ENCODE measurements at regions not wholly inside any gene's neighbourhood (a gene's known extent, or its start where the extent isn't known, plus 50 kb on each side); places are given as distances from the start of the nearest gene placed in this dataset.

DNA sequence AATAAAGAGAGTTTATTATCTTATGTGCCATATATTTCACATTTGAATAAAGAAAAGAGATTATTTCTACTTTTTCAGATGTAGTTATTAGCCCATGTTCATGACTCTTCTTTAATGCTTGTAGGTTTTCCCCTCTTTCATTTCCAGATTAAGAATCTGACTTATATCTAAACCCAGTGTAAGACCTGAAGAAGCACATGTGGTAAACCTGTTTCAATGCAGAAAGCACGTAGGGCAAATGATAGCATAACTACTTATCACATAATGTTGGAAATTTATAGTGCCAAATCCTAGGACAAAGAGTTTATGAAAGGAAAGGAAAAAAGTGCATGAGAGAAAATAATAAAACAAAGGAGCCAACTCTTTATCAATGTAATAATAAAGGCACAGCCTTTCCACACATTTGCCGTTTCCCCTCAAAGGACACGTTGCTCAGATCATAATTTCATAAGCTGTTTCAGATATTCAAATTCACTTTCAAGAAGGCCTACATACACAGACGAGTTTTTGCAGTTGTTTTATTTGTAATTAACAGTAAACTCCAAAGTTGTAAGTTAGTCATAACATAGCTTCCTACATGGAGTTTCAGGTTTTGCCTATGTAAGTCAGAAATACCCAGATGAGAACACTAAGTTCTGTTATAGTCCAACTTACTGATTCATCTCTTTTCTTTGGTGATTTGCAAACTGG is 88.8 kb upstream of the MDFIC start:
- Mint-ChIP-seq H3K36me3 (peaks cover 3% of the 10 kb centered on the region), H3K4me1 (ENCODE audit: low read depth) (peaks cover 37% of the 10 kb centered on the region), H3K27me3 (peaks cover 2% of the 10 kb centered on the region), H3K27ac (peak overlapping the region; percentile 90), H3K4me3 (peak overlapping the region; percentile 34), H3K9me3 (peaks cover 5% of the 10 kb centered on the region)
- ChIA-PET CTCF (interaction anchor here (0.6 to 1.7 kb wide), 3 partner anchors 9 to 34 kb away, joined by 3 to 8 read pairs (median 3); no protein-coding TSS in a partner anchor), POLR2A (interaction anchor here (0.5 to 2.0 kb wide), 12 partner anchors 12 to 177 kb away, joined by 3 to 19 read pairs (median 4); no protein-coding TSS in a partner anchor)
- intact Hi-C loops (cut with micrococcal nuclease), result loop anchor here (1.0 to 5.0 kb wide), 9 partner anchors 8 to 1384 kb away; no protein-coding TSS in a partner anchor
- no peak for DNase-seq

DNA sequence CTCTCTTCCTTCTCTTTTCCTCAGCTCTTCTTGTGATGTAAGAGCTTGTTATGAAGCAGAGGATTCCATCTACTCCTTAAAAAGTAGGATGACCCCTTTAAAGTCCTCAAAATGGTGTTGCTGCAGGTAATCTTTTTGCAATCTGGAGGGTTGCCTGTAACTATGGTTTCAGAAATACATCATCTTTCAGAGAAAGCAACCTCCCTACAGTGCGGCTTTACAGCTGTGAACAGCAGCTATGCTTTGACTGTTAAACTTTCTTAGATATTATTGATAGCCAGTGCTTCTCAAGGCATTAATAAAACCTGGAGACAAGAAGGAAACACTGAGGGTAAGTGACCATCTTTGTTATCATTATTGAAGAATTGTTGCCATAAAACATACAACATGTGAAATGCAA is 86.6 kb upstream of the MDFIC start:
- ChIA-PET CTCF (no interaction called here), POLR2A (no interaction called here)
- Mint-ChIP-seq H3K27ac (peak overlapping the region; percentile 40), H3K27me3 (peaks cover 4% of the 10 kb centered on the region), H3K4me3 (no peak overlapping the region), H3K4me1 (ENCODE audit: low read depth) (peaks cover 41% of the 10 kb centered on the region), H3K9me3 (no peaks in the 10 kb centered on the region), H3K36me3 (no peaks in the 10 kb centered on the region)
- no peak for DNase-seq
- intact Hi-C loops (cut with micrococcal nuclease), result no loop called here

DNA sequence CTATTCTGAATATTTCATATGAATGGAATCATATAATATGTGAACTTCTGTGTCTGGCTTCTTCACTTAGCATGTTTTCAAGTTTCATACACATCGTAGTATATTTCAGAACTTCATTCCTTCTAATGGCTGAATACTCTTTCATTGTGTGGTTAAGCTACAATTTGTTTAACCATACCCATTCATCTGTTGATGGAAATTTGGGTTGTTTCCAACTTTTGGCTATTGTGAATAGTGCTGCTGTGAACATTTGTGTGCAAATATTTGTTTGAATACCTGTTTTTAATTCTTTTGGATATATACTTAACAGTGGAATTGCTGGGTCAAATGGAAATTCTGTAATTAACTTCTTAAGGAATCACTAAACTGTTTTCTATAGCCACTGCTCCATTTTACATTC is 86.0 kb upstream of the MDFIC start:
- Mint-ChIP-seq H3K4me3 (no peak overlapping the region), H3K4me1 (ENCODE audit: low read depth) (peaks cover 41% of the 10 kb centered on the region), H3K27me3 (peaks cover 4% of the 10 kb centered on the region), H3K9me3 (no peaks in the 10 kb centered on the region), H3K27ac (no peak overlapping the region), H3K36me3 (no peaks in the 10 kb centered on the region)
- intact Hi-C loops (cut with micrococcal nuclease), result no loop called here
- POLR2A ChIA-PET, result no interaction called here
- DNase-seq, result no peak
- CTCF ChIA-PET, result no interaction called here

DNA sequence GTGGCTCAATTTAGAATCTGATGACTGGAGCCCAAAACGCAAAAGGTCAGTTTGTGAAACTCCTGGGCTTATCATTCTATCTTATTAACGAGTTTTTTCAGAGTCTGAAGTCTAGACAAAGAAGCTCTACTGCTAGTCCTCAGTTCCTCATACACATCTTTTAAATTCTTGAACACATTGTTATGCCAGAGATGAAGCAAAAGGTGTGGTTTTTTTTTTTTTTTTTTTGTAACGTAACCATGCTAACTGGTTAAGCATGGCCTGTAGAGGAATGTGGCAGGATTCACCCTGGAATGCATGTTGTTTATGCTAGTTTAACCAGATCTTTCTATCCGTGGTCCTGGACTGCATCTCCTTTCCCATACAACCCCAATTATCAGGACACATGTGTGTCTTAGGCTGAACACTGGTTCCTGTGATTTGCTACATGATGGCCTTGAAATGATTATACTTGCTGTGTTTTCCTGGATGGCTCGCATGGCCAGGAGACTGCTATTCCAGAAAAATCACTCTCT is 79.3 kb upstream of the MDFIC start:
- intact Hi-C loops (cut with micrococcal nuclease), result no loop called here
- H3K9me3 Mint-ChIP-seq, result no peaks in the 10 kb centered on the region
- POLR2A ChIA-PET, result no interaction called here
- H3K36me3 Mint-ChIP-seq, result no peaks in the 10 kb centered on the region
- H3K27me3 Mint-ChIP-seq, result peaks cover 9% of the 10 kb centered on the region
- H3K4me3 Mint-ChIP-seq, result no peak overlapping the region
- H3K27ac Mint-ChIP-seq, result no peak overlapping the region
- CTCF ChIA-PET, result interaction anchor here (1.2 kb wide), 1 partner anchor 9 kb away, joined by 3 read pairs; no protein-coding TSS in a partner anchor
- H3K4me1 Mint-ChIP-seq (ENCODE audit: low read depth), result peaks cover 3% of the 10 kb centered on the region
- DNase-seq, result no peak

DNA sequence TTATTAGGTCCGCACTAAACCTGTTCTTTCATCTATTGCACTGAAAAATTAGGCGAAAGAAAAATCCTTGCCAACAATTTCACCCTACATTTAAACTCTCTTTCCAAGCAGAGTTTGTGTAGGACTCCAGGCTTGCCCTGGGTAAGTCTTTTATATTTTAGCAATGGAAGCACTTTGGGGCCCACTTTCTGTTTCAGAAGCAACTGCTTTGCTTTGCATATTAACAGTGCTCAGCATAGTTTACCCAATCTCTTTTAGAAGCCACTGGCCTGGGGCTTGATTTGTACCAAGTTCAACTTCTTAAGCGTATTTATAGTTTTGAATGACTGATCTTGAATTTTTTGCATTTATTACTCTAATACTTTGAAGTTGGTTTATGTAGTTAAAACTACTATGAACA is 78.8 kb upstream of the MDFIC start:
- no peaks in the 10 kb centered on the region for H3K36me3 Mint-ChIP-seq
- CTCF ChIA-PET, result no interaction called here
- DNase-seq, result no peak
- intact Hi-C loops (cut with micrococcal nuclease), result no loop called here
- H3K9me3 Mint-ChIP-seq, result no peaks in the 10 kb centered on the region
- H3K4me3 Mint-ChIP-seq, result no peak overlapping the region
- peaks cover 9% of the 10 kb centered on the region for H3K27me3 Mint-ChIP-seq
- POLR2A ChIA-PET, result no interaction called here
- no peak overlapping the region for H3K27ac Mint-ChIP-seq
- peaks cover 3% of the 10 kb centered on the region for H3K4me1 Mint-ChIP-seq (ENCODE audit: low read depth)

DNA sequence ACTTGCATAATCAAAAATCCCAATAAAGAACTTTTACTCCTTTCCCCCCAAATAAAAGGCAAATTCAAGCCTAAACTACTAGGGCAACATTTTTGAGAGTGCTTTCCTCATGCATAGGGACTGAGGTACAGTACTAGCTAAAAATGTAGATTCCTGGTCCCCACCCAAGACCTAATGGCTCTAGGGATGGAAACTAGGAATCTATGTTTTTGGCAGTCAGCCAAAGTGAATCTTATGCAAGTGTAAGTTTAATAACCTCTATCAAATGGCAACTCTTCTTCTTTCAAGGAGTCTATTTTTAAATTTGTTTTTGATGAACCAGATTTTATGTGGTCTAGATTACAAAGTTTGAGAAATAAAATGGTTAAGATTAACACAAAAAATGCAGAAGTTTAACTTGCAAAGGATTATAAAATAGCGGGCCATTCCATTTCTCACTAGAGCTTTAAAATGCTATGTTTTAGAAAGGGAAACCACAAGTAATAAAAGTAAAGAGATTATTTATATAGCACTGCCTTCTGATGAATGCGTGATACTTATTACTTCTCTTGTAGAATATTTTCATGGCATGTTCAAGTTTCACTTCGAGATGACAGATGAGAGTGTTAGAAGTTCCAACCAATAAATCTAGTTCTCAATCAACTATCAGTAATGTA is 70.4 kb upstream of the MDFIC start:
- ChIA-PET CTCF (interaction anchor here (0.6 kb wide), 1 partner anchor 392 kb away, joined by 3 read pairs; no protein-coding TSS in a partner anchor), POLR2A (no interaction called here)
- no peaks in the 10 kb centered on the region for H3K36me3 Mint-ChIP-seq
- no peak overlapping the region for H3K27ac Mint-ChIP-seq
- intact Hi-C loops (cut with micrococcal nuclease), result no loop called here
- no peaks in the 10 kb centered on the region for H3K27me3 Mint-ChIP-seq
- H3K9me3 Mint-ChIP-seq, result no peaks in the 10 kb centered on the region
- no peak overlapping the region for H3K4me3 Mint-ChIP-seq
- DNase-seq, result no peak
- H3K4me1 Mint-ChIP-seq (ENCODE audit: low read depth), result peaks cover 5% of the 10 kb centered on the region

DNA sequence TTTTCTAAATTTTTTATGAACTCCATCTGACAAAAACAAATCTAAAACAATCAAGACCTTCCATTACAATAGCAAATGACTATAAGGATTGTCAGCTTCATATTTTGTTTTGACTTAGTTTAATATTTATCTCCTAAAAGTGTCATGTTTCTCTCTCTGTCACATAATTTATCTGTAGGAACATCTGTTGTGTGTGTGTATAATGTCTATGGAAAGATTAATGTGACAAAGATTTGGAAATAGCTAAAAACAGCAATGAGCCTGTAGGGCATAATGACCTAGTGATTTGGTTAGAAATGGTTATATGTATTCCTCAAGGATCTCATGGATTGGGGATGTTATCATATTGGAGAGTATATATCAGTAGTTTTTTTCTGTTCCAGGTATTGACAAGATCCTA is 69.6 kb upstream of the MDFIC start:
- H3K27me3 Mint-ChIP-seq, result no peaks in the 10 kb centered on the region
- no peak for DNase-seq
- intact Hi-C loops (cut with micrococcal nuclease), result no loop called here
- H3K9me3 Mint-ChIP-seq, result no peaks in the 10 kb centered on the region
- H3K4me1 Mint-ChIP-seq (ENCODE audit: low read depth), result peaks cover 5% of the 10 kb centered on the region
- POLR2A ChIA-PET, result no interaction called here
- CTCF ChIA-PET, result no interaction called here
- H3K27ac Mint-ChIP-seq, result no peak overlapping the region
- no peaks in the 10 kb centered on the region for H3K36me3 Mint-ChIP-seq
- H3K4me3 Mint-ChIP-seq, result no peak overlapping the region

DNA sequence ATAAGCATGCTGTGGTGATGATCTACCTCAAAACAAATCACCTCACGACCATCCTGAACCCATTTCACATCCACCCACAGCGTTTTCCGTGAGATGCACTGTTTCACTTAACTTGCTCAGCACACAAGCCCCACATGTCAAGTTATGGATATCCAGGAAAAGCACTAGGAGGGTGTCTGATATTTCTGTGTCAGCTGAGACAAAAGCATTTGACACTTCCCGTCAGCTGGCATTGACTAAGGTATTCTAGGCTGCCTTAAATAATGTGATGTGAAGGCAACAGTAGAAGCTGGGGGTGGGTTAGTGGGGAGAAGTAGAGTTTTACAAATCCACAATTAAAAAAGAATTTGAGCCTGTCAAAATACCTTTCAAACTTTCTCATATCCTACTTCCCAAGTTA is 68.7 kb upstream of the MDFIC start:
- intact Hi-C loops (cut with micrococcal nuclease), result no loop called here

DNA sequence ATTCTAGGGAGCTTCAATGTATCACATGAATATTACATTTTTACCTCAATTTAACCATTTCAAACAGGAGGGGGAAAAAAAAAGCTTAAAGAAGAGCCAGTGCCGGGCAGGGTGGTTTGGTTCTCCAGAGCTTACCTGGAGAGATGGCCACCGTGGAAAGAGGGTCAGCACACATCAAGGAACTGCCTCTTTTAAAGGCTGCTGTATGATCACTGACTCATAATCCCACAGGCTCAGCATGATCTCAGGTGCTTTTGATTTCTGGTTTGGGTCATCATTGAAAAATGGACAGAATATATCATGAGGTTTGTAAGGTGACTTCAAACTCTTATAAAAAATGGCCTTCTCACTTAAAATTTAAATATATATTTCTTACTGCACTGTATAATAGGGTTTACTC is 67.5 kb upstream of the MDFIC start:
- ChIA-PET POLR2A (no interaction called here), CTCF (interaction anchor here (0.7 to 1.9 kb wide), 3 partner anchors 10 to 544 kb away, joined by 4 to 13 read pairs (median 5); no protein-coding TSS in a partner anchor)
- no peak overlapping the region for H3K27ac Mint-ChIP-seq
- no peak overlapping the region for H3K4me3 Mint-ChIP-seq
- H3K36me3 Mint-ChIP-seq, result no peaks in the 10 kb centered on the region
- DNase-seq, result no peak
- no peaks in the 10 kb centered on the region for H3K27me3 Mint-ChIP-seq
- peaks cover 5% of the 10 kb centered on the region for H3K4me1 Mint-ChIP-seq (ENCODE audit: low read depth)
- H3K9me3 Mint-ChIP-seq, result no peaks in the 10 kb centered on the region
- intact Hi-C loops (cut with micrococcal nuclease), result no loop called here

More for the DNA sequence above, 68.7 kb upstream of the MDFIC start:
- Mint-ChIP-seq H3K4me1 (ENCODE audit: low read depth) (peaks cover 5% of the 10 kb centered on the region), H3K4me3 (no peak overlapping the region), H3K36me3 (no peaks in the 10 kb centered on the region), H3K27me3 (no peaks in the 10 kb centered on the region), H3K9me3 (no peaks in the 10 kb centered on the region), H3K27ac (no peak overlapping the region)
- ChIA-PET CTCF (interaction anchor here (1.9 kb wide), 1 partner anchor 12 kb away, joined by 13 read pairs; no protein-coding TSS in a partner anchor), POLR2A (no interaction called here)
- no peak for DNase-seq

DNA sequence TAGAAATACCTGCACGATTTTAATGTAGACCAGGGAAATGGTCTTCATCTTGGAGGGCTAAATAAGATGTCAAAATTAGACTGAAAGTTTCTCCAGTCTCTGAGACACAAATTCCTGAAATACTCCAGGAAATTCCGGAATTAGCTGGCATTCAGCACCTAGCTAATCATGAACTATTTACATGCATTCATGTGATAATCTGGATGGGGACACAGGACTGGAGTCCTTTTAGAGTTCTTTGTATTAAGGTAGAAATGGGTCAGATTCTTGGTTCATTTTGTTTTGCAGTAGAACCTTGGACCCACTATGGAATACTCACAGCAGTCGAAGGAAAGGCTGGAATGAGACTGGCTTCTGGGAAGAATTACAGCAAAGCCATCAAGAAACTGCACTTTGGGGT is 65.3 kb upstream of the MDFIC start:
- Mint-ChIP-seq H3K9me3 (no peaks in the 10 kb centered on the region), H3K36me3 (no peaks in the 10 kb centered on the region), H3K27ac (no peak overlapping the region), H3K4me3 (no peak overlapping the region), H3K27me3 (no peaks in the 10 kb centered on the region), H3K4me1 (ENCODE audit: low read depth) (peaks cover 1% of the 10 kb centered on the region)
- POLR2A ChIA-PET, result no interaction called here
- DNase-seq, result no peak
- intact Hi-C loops (cut with micrococcal nuclease), result no loop called here
- CTCF ChIA-PET, result interaction anchor here (1.9 kb wide), 1 partner anchor 9 kb away, joined by 9 read pairs; no protein-coding TSS in a partner anchor

DNA sequence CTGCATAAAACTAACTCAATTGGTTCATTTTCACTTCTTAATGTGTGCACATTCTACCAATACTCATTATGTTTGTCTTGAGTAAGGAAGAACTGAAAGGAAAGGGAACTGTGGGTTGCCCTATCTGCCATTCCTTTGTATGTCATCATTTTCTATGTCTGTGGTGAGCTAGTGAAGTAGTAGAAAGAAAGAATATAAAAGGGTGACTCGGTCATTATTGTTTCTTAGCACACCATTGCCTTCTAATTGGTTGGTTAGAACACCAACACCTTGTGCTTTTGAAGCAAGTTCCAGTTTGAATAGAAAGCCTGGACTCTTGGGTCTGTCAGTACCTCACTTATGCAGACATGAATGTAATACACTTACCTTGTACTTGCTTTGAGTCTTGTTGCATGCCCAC is 64.3 kb upstream of the MDFIC start:
- no peak for DNase-seq
- ChIA-PET CTCF (interaction anchor here (1.9 kb wide), 1 partner anchor 8 kb away, joined by 9 read pairs; no protein-coding TSS in a partner anchor), POLR2A (no interaction called here)
- peaks cover 1% of the 10 kb centered on the region for H3K4me1 Mint-ChIP-seq (ENCODE audit: low read depth)
- intact Hi-C loops (cut with micrococcal nuclease), result no loop called here
- no peak overlapping the region for H3K27ac Mint-ChIP-seq
- H3K27me3 Mint-ChIP-seq, result no peaks in the 10 kb centered on the region
- H3K36me3 Mint-ChIP-seq, result no peaks in the 10 kb centered on the region
- H3K4me3 Mint-ChIP-seq, result no peak overlapping the region
- H3K9me3 Mint-ChIP-seq, result no peaks in the 10 kb centered on the region

DNA sequence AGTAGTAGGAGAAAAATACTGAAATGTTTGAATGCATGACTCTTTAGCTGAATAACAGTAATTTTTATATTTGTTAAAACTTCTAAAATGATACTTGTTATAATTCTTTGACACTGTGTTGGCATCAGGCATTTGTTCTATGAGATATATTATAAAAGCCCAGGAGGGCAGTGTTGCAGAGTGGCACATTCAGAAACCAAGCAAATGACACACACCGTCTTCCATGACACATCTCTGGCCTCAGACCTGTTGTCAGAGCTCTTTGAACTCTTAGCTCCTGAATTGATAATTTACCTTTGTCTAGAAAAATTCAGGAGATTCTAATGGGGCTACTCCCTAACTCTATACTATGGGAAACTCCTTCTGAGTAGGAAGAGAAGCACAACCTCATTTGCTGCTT is 62.4 kb upstream of the MDFIC start:
- H3K4me1 Mint-ChIP-seq (ENCODE audit: low read depth), result no peaks in the 10 kb centered on the region
- POLR2A ChIA-PET, result no interaction called here

More for the DNA sequence above, 62.4 kb upstream of the MDFIC start:
- no peak for DNase-seq
- H3K36me3 Mint-ChIP-seq, result no peaks in the 10 kb centered on the region
- CTCF ChIA-PET, result interaction anchor here (0.8 kb wide), 1 partner anchor 358 kb away, joined by 3 read pairs; no protein-coding TSS in a partner anchor
- H3K4me3 Mint-ChIP-seq, result no peak overlapping the region
- H3K27ac Mint-ChIP-seq, result no peak overlapping the region
- intact Hi-C loops (cut with micrococcal nuclease), result no loop called here
- H3K9me3 Mint-ChIP-seq, result no peaks in the 10 kb centered on the region
- H3K27me3 Mint-ChIP-seq, result no peaks in the 10 kb centered on the region

All from activated CD4-positive, alpha-beta memory T cell treated with anti-CD3 and anti-CD28 coated beads for 36 hours (primary cell).